ENCODE measurements at regions not wholly inside any gene's neighbourhood (a gene's known extent, or its start where the extent isn't known, plus 50 kb on each side); places are given as distances from the start of the nearest gene placed in this dataset.

- Histone ChIP-seq H3K36me3 (no peaks in the 10 kb centered on the region), H3K4me1 (ENCODE audit: control insufficient read depth in 1 of 2, insufficient read depth in 1 of 2, low read depth in 1 of 2, low read length in 1 of 2) (no peaks in the 10 kb centered on the region), H3K27me3 (no peaks in the 10 kb centered on the region), H3K4me3 (ENCODE audit: low read depth in 1 of 2, low read length in 1 of 2) (no peak overlapping the region), H3K27ac (no peak overlapping the region), H3K9me3 (no peaks in the 10 kb centered on the region)
- TF ChIP-seq CTCF (IDR thresholded peaks at IDR 0.05) = no peak
Measured at GRCh38 chr11:122294041-122294440, 178.0 kb upstream of the BLID start.

GRCh38 chr11:122293296-122294023, 177.4 kb upstream of the BLID start:
- Histone ChIP-seq H3K27ac (no peak overlapping the region), H3K4me3 (ENCODE audit: low read depth in 1 of 2, low read length in 1 of 2) (no peak overlapping the region), H3K36me3 (no peaks in the 10 kb centered on the region), H3K27me3 (no peaks in the 10 kb centered on the region), H3K9me3 (no peaks in the 10 kb centered on the region), H3K4me1 (ENCODE audit: control insufficient read depth in 1 of 2, insufficient read depth in 1 of 2, low read depth in 1 of 2, low read length in 1 of 2) (no peaks in the 10 kb centered on the region)
- TF ChIP-seq CTCF (IDR thresholded peaks at IDR 0.05) = no peak

- Histone ChIP-seq H3K36me3 (no peaks in the 10 kb centered on the region), H3K4me1 (ENCODE audit: control insufficient read depth in 1 of 2, insufficient read depth in 1 of 2, low read depth in 1 of 2, low read length in 1 of 2) (no peaks in the 10 kb centered on the region), H3K9me3 (no peaks in the 10 kb centered on the region), H3K4me3 (ENCODE audit: low read depth in 1 of 2, low read length in 1 of 2) (no peak overlapping the region), H3K27me3 (no peaks in the 10 kb centered on the region), H3K27ac (no peak overlapping the region)
- no peak for TF ChIP-seq CTCF (IDR thresholded peaks at IDR 0.05)
Measured at GRCh38 chr11:122287401-122287800, 171.4 kb upstream of the BLID start.

- peaks cover 0 to 4% of the 10 kb centered on the region in 2 experiments for H3K4me1 ChIP-seq (ENCODE audit: control insufficient read depth in 1 of 2, insufficient read depth in 1 of 2, low read depth in 1 of 2, low read length in 1 of 2)
- no peaks in the 10 kb centered on the region for H3K27me3 ChIP-seq
- H3K27ac ChIP-seq = no peak overlapping the region
- no peaks in the 10 kb centered on the region for H3K9me3 ChIP-seq
- H3K36me3 ChIP-seq = no peaks in the 10 kb centered on the region
- no peak overlapping the region for H3K4me3 ChIP-seq (ENCODE audit: low read depth in 1 of 2, low read length in 1 of 2)
- TF ChIP-seq CTCF (IDR thresholded peaks at IDR 0.05) = no peak
Measured at GRCh38 chr11:122285070-122285988, 169.3 kb upstream of the BLID start.

GRCh38 chr11:122280870-122281269, 164.9 kb upstream of the BLID start:
- Histone ChIP-seq H3K36me3 (no peaks in the 10 kb centered on the region), H3K27me3 (no peaks in the 10 kb centered on the region), H3K27ac (no peak overlapping the region), H3K9me3 (no peaks in the 10 kb centered on the region), H3K4me1 (ENCODE audit: control insufficient read depth in 1 of 2, insufficient read depth in 1 of 2, low read depth in 1 of 2, low read length in 1 of 2) (peaks cover 0 to 4% of the 10 kb centered on the region in 2 experiments), H3K4me3 (ENCODE audit: low read depth in 1 of 2, low read length in 1 of 2) (no peak overlapping the region)
- no peak for TF ChIP-seq CTCF (IDR thresholded peaks at IDR 0.05)

Measured in neutrophil (primary cell).